ENCODE measurements at regions not wholly inside any gene's neighbourhood (a gene's known extent, or its start where the extent isn't known, plus 50 kb on each side); places are given as distances from the start of the nearest gene placed in this dataset.
A peak's percentile ranks its signal among the peaks of the same experiment; 100 is the strongest.
"Not testable (repeated sequence)": the region's sequence is repeated elsewhere in the genome, so short reads cannot be mapped to it uniquely, and the experiment has no call there.

- DNase-seq (ENCODE audit: low read depth), result not testable (repeated sequence)
These were observed 278.8 kb downstream of the FAM47B start for GRCh38 chrX:35221391-35221790.

- DNase-seq (ENCODE audit: low read depth), result no peak
These were observed 301.6 kb downstream of the FAM47B start for GRCh38 chrX:35244088-35244741.

GRCh38 chrX:35244796-35245508, 302.4 kb downstream of the FAM47B start:
- DNase-seq (ENCODE audit: low read depth), result no peak

DNA sequence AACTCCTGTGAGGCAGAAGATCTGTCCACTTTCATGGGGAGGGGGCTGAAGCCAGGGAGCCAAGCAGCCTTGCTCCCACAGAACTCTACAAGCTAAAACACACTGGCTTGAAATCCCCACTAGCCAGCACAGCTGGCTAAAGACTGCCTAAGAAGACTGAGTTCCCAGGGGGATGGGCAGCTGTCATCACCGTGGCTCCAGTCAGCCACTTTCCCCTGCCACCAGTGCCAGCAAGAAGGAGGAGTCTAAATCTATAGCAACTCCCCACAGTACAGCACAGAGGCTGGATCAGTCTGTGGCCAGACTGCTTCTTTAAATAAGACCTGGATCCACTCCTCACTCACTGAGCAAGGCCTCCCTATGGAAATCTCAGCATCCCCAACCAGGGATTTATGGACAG, 308.6 kb downstream of the FAM47B start:
- no peak for DNase-seq (ENCODE audit: low read depth)

DNA sequence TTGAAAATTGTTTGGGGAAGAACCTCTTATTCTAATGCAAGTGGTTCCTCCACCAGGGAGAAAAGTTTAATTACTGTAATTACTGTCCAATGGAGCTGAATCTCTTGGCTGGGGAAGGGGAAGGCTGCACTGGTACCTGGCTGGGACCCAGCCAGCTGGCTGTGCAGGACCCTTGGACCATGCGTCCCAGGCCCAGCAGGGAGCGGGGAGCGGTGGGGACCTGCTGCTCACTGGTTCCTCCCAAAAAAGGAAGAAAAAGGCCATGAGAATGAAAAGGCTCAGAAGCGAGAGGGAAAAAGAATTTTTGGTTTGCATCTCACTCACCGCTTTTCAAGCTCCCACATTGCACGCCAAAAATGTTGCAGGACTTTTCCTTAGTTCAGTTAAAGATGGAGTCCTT, 333.5 kb downstream of the FAM47B start:
- no peak for DNase-seq (ENCODE audit: low read depth)

GRCh38 chrX:35285289-35285962, 342.8 kb downstream of the FAM47B start:
- no peak for DNase-seq (ENCODE audit: low read depth)

DNA sequence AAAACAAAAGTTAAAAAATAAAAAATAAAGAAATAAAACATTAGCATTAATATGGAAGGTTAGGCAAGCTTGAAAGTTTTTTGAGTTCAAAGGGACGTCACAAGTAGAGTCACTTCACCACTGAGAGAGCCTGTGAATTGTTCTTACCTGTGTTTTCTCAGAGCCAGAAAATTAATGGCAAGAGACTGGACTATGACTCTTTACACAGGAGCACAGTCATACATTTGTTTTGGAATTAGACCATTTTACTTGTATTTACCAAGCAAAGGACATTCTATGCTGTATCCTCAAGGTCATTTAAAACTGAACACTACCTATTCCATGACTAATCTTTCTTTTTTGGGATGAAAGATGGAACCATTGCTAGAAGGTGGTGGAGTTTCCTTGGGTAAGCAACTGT, 346.1 kb downstream of the FAM47B start:
- DNase-seq (ENCODE audit: low read depth), result no peak

DNA sequence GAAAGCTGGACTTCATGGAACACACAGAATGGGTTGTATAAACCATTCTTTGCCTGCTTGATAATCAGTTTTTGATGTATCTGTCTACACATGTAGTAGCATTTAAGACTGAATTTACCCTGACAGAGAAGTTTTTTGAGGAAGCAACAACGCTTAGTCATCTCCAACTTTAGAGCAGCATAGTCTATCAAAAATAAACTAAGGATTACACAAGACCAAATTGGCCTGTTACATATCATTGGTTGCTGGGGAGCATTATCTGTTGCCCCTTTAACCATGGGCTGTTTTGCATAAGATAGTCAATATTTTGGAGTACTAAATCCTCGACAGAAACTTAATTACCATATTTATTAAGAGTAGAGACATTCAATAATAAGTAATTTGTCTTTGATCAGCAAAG, 347.4 kb downstream of the FAM47B start:
- DNase-seq (ENCODE audit: low read depth), result no peak

DNA sequence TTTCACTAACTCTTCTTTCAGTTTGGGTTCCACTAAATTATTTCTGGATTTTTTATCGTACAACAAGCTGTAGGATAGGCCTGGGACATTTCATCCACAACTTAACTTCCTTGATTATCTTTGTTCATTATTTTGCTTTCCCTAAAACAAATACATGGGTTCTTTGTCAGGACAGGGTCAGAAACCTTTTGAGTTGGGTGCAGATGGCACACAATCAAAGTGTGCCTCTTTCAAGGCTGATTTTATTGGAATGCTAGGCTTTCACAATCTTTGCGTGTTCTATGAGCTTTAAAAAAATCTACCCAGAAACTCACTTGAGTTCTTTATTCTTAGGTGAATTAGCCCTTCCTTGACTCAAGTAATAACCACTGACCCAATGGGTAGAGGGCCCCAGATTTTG, 348.4 kb downstream of the FAM47B start:
- DNase-seq (ENCODE audit: low read depth), result no peak

DNA sequence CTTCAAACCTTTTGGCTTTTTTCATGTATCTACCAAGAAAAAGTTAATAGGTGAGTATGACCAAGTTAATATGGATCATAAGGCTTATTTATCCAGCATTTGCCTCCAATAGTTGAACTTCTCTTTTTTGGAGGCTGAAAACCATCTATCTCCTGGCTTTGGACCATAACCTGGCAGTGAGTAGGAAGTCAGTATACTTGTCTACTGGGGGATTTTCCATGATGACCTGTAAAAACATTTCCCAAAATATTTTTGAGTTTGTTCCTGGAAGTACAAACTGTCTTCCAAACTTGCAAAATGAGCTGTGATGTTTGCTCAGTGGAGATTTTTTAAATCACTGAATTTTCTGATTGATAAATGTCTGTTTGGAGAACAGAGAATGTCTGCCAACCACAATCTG, 349.9 kb downstream of the FAM47B start:
- no peak for DNase-seq (ENCODE audit: low read depth)

DNA sequence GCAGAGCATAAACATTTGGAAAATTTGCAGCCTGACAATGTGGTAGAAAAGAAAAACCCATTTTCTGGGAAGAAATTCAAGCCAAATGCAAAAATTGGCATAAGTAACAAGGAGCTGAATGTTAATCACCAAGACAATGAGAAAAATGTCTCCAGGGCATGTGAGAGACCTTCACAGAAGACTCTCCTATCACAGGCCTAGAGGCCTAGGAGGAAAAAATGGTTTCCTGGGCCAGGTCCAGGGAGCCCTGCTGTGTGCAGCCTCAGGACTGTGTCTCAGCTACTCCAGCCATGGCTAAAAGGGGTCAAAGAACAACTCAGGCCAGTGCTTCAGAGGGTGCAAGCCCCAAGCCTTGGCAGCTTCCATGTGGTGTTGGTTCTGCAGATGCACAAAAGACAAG, 362.4 kb downstream of the FAM47B start:
- DNase-seq (ENCODE audit: low read depth), result not testable (repeated sequence)

DNA sequence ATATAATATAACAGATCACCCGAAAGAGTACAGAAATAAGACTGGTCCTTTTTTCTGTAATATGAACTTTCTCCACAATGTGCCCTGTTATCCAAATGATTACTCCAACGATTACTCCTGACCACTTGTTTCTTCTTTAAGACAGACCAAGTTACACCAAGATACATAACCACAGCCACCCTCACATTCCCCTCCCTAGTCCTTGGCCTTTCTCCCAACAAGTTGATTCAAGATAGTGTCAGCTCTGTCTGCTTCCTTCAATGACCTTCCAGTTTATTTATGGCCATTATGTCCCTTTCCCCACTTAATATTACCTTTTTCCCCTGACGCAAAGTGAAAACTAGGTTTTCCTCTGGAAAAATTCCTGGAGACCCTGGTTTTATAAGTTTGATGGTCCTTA, 397.2 kb downstream of the FAM47B start:
- peak; percentile 11 for DNase-seq (ENCODE audit: low read depth)

GRCh38 chrX:35340465-35340864, 397.9 kb downstream of the FAM47B start:
- no peak for DNase-seq (ENCODE audit: low read depth)

DNA sequence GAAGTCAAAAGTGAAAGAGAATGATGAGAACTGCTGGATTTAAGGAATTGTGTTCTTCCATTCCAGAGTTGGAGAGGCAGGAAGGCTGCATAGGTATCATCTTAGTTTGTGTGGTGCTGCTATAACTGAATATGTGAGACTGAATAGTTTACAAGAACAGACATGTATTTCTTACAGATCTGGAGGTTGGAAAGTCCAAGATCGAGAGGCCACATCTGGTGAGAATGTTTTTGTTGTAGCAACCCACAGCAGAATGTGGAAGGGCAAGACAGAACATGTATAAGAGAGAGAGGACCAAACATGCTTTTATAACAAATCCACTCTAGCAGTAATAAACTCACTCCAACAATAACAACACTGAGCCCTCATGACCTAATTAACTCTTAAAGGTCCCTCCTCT, 408.6 kb downstream of the FAM47B start:
- no peak for DNase-seq (ENCODE audit: low read depth)

DNA sequence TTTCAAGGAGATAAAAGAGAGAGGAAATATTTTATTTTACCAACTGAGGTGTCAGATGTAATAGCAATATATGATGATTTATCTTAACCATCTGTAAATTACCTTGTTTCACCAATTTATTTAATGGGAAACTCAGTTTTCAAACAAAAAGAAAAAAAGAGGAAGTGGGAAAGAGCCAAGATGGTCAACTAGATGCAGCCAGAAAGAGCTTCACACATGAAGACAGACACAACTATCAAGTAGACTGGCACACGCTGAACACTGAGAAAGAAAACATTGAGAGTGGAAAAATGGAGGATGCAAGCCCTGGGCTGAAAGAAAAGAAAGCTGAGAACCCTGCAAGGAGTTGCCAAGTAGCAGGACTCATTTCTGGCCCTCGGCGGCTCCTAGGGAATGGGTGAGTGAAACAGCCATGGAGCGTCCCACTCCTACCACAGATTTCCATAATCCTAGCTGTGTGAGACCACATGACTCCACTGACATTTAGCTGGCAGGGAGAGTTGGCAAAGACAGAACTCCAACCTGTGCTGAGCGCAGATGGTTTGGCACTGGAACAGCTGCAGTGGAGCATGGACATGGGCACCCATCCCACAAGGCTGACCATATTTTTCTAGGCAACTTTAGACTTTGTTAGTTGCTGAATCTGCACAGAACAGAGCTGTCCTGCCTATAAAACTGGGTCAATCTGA, 409.3 kb downstream of the FAM47B start:
- DNase-seq (ENCODE audit: low read depth), result no peak

- DNase-seq (ENCODE audit: low read depth), result no peak
These were observed 415.1 kb downstream of the FAM47B start for GRCh38 chrX:35357656-35358055.

GRCh38 chrX:35362866-35363265, 420.3 kb downstream of the FAM47B start:
- DNase-seq (ENCODE audit: low read depth), result no peak

DNA sequence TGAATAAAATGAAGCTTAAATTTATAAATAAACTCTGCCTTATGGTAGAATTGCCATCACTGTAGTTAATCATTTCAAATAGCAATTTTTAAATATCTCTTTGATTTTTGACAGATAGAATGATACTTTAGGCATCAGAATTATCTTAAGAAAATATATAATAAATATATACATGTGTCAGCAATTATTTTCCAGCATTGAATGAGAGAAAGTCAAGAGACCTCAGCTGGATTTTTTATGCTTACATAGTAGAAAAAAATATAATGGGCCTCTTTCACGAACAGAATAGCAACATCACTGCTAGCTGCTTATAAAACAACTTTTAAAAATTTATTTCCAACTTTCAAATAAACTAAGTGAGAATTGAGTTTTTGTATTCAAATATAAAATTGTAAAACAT, 424.0 kb upstream of the MAGEB16 start:
- no peak for DNase-seq (ENCODE audit: low read depth)

DNA sequence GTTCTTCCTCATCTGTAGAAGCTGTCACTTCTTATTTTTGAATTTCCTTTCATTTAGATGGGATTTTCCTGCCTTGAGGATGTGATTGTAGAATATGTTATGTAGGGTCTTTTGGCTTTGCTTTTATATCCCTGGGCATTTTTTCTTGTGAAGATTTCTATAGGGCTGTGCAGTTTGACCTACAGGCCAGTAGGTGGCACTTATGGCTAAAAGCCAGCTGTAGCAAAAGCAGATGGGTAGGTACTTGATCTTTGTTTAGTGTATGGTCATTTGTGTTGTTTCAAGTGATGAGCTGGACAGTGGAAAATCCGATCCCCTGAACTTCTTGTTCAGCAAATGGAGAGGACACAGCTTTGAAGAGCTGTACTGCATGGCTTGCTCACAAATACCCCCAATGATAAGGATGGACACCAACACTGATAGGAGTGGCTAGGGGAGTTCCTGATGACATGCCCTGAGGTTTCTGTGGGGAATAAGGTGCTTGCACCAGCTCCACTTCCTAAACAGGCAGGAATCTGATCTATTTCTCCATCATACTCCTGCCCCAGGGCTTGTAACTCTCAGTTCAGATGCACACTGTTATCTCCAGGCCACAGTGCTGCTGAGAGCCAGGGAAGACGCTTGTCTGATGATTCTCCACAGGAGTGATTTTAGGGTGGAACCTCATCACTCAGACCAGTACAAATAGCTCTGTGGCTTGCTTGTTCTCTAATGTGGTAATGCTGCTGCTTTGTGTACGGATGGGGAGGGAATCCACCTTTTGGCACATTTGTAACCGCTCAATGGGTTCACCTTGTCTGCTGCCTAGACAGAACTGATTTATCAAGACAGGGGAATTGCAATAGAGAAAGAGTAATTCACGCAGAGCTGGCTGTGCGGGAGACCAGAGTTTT, 417.1 kb upstream of the MAGEB16 start:
- peak; percentile 9 for DNase-seq (ENCODE audit: low read depth)

DNA sequence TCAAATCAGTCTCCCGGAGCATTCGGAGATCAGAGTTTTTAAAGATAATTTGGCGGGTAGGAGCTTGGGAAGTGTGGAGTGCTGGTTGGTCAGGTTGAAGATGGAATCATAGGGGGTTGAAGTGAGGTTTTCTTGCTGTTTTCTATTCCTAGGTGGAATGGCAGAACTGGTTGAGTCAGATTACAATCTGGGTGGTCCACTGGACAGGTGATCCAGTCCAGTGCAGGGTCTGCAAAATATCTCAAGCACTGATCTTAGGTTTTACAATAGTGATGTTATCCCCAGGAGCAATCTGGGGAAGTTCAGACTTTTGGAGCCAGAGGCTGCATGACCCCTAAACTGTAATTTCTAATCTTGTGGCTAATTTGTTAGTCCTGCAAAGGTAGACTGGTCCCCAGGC, 416.4 kb upstream of the MAGEB16 start:
- DNase-seq (ENCODE audit: low read depth), result not testable (repeated sequence)

DNA sequence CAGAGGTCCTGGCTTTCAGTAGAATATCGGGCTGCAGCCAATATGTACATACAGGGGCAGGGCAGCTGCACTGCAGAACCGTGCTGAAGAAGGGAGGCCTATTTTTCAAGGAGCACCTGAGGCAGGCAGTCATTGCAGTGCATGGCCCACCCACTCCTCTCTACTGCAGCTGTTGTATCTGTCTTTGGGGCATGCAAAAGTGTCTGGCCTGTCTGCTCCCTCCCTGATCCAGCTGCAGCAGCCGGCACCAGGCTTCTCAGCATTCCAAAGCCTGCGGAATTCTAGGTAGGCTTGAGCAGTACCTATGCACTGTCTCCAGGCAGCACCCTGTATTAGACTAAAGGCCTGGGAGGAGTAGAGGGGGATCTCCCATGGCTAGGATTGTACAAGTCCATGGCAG, 415.2 kb upstream of the MAGEB16 start:
- no peak for DNase-seq (ENCODE audit: low read depth)

DNA sequence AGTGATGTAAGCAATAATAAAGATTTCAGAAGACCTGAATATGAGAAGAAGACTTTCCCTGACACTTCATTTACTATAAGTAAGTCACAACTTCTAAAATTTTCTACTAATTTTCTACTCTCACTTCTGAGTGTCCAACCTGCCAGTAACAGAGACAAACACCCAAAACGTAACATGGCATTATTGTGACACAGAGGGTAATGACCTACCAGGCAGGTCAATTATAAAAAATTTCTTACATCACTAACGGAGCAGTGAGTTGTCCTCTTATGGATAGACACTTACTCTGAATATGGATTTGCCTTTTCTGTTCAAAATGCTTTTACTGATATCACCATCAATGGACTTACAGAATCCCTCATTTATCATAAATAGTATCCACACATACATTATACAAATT, 405.9 kb upstream of the MAGEB16 start:
- no peak for DNase-seq (ENCODE audit: low read depth)
